H1 (cell line): ENCODE measurements at regions not wholly inside any gene's neighbourhood (a gene's known extent, or its start where the extent isn't known, plus 50 kb on each side); places are given as distances from the start of the nearest gene placed in this dataset.

Experiments
- BACH1 ChIP-seq: IDR thresholded peaks from 2 replicates; pipeline ENCODE4 v1.6.1; 2012; ENCODE audit warnings: low read length, improper control_type of control experiment
- TF ChIP-seq, protein P1 (sequence below): fragments of 300-600 bp; sonication (generic); IDR thresholded peaks from 2 replicates; pipeline ENCODE4 v1.7.1; 2012; ENCODE audit warnings: low read length, moderate library complexity, mild to moderate bottlenecking, inconsistent platforms; ENCODE audit not compliant: insufficient replicate concordance

DNA sequence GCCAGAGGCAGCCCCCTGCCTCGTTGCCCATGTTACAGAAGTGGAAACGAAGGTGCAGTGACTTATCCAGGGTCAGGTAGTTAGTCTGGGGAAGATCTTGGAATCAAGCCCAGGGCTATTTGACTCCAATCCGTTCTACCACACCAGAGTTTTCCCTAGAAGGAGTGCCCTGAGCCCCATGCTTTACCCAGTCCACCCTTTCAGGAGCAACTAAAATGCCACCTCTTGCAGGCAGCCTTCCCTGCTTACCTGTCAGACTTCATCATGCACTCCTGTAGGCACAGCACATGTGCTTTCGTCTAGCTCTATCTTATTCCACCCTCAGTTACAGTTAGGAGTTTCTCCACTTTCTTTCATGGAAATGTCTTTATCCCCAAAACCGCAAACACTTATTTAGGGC, 80.2 kb downstream of the CHST1 start (continued):
- TF ChIP-seq, protein P1, sequence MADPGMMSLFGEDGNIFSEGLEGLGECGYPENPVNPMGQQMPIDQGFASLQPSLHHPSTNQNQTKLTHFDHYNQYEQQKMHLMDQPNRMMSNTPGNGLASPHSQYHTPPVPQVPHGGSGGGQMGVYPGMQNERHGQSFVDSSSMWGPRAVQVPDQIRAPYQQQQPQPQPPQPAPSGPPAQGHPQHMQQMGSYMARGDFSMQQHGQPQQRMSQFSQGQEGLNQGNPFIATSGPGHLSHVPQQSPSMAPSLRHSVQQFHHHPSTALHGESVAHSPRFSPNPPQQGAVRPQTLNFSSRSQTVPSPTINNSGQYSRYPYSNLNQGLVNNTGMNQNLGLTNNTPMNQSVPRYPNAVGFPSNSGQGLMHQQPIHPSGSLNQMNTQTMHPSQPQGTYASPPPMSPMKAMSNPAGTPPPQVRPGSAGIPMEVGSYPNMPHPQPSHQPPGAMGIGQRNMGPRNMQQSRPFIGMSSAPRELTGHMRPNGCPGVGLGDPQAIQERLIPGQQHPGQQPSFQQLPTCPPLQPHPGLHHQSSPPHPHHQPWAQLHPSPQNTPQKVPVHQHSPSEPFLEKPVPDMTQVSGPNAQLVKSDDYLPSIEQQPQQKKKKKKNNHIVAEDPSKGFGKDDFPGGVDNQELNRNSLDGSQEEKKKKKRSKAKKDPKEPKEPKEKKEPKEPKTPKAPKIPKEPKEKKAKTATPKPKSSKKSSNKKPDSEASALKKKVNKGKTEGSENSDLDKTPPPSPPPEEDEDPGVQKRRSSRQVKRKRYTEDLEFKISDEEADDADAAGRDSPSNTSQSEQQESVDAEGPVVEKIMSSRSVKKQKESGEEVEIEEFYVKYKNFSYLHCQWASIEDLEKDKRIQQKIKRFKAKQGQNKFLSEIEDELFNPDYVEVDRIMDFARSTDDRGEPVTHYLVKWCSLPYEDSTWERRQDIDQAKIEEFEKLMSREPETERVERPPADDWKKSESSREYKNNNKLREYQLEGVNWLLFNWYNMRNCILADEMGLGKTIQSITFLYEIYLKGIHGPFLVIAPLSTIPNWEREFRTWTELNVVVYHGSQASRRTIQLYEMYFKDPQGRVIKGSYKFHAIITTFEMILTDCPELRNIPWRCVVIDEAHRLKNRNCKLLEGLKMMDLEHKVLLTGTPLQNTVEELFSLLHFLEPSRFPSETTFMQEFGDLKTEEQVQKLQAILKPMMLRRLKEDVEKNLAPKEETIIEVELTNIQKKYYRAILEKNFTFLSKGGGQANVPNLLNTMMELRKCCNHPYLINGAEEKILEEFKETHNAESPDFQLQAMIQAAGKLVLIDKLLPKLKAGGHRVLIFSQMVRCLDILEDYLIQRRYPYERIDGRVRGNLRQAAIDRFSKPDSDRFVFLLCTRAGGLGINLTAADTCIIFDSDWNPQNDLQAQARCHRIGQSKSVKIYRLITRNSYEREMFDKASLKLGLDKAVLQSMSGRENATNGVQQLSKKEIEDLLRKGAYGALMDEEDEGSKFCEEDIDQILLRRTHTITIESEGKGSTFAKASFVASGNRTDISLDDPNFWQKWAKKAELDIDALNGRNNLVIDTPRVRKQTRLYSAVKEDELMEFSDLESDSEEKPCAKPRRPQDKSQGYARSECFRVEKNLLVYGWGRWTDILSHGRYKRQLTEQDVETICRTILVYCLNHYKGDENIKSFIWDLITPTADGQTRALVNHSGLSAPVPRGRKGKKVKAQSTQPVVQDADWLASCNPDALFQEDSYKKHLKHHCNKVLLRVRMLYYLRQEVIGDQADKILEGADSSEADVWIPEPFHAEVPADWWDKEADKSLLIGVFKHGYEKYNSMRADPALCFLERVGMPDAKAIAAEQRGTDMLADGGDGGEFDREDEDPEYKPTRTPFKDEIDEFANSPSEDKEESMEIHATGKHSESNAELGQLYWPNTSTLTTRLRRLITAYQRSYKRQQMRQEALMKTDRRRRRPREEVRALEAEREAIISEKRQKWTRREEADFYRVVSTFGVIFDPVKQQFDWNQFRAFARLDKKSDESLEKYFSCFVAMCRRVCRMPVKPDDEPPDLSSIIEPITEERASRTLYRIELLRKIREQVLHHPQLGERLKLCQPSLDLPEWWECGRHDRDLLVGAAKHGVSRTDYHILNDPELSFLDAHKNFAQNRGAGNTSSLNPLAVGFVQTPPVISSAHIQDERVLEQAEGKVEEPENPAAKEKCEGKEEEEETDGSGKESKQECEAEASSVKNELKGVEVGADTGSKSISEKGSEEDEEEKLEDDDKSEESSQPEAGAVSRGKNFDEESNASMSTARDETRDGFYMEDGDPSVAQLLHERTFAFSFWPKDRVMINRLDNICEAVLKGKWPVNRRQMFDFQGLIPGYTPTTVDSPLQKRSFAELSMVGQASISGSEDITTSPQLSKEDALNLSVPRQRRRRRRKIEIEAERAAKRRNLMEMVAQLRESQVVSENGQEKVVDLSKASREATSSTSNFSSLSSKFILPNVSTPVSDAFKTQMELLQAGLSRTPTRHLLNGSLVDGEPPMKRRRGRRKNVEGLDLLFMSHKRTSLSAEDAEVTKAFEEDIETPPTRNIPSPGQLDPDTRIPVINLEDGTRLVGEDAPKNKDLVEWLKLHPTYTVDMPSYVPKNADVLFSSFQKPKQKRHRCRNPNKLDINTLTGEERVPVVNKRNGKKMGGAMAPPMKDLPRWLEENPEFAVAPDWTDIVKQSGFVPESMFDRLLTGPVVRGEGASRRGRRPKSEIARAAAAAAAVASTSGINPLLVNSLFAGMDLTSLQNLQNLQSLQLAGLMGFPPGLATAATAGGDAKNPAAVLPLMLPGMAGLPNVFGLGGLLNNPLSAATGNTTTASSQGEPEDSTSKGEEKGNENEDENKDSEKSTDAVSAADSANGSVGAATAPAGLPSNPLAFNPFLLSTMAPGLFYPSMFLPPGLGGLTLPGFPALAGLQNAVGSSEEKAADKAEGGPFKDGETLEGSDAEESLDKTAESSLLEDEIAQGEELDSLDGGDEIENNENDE, result no peak
- no peak for TF ChIP-seq BACH1
